GM21390 (cell line): ENCODE measurements at regions not wholly inside any gene's neighbourhood (a gene's known extent, or its start where the extent isn't known, plus 50 kb on each side); places are given as distances from the start of the nearest gene placed in this dataset.
"Not testable (repeated sequence)": the region's sequence is repeated elsewhere in the genome, so short reads cannot be mapped to it uniquely, and the experiment has no call there.

Source experiments
- ATAC-seq: cut with Tn5 transposase; IDR thresholded peaks from one replicate; pipeline ENCODE4 v1.9.1; 2021; ENCODE audit not compliant: unreplicated experiment

- no peak for ATAC-seq
These were observed 409.6 kb downstream of the NSUN3 start for GRCh38 chr3:94472511-94472910.

DNA sequence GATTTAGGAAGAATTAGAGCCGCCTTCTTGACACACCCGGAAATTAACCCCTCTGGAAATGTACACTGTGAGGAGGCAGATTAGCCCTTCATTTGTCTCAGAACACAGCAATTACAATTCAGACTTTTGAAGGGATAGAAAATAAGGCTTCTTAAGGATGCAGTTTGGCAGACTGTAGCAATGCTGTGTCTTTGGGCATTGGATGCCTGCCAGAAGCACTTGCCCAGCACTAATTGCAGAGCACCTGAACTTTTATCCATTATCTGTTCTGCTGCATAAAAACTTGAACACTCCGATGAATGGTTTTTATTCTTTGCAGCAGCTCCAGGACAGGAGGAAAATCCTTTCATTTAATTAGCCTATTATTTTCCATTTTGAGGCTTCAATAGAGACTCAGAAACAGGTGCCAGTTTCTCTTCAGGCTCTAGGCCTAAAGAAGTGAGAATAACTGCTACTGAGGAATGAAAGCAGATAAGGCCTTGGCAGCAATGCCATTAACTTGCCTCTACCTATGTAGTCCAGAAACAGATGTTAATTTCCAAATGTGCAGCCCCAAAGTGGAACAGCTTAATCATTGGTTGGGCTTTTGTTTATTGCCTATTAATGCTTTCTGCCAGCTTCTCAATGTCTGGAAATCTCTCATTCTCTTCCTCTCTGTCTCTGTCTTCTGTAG is 418.5 kb downstream of the NSUN3 start:
- ATAC-seq, result no peak

DNA sequence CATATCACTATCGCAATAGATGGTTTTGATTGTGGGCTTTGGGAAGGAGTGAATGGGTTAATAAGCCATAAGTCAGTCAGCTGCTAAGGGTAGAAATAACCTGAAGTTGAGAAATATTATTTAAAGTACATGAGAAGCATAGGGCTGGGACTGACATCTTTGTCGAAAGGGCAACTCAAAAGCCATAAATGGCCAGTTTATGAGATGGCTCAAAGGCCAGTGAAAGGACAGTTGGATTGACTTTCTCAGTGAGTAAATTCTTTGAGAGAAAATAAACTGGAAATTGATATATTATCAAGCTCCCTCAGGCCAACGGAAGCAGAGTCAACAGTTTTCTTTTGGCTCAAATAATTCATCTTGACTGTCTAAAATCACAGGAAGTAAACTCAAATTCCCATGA is 419.8 kb downstream of the NSUN3 start:
- no peak for ATAC-seq

DNA sequence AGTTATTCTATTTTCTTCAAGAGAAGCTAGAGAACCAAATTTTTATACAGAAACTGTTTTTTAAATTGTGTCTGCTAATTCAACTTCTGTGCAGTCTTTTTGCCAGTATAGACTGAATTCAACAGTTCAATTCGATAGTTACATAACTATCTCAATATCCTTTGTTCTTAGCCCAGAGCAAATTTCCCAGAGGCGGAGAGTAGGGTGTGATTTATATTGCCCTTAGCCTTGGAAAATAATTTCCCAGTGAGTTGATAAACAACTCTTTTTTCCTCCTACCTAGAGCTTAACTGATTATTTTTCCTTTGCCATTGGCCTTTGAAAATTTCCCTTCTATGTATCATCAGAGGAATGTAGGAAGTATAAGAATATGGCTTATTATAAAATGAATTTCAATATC is 420.5 kb downstream of the NSUN3 start:
- no peak for ATAC-seq

DNA sequence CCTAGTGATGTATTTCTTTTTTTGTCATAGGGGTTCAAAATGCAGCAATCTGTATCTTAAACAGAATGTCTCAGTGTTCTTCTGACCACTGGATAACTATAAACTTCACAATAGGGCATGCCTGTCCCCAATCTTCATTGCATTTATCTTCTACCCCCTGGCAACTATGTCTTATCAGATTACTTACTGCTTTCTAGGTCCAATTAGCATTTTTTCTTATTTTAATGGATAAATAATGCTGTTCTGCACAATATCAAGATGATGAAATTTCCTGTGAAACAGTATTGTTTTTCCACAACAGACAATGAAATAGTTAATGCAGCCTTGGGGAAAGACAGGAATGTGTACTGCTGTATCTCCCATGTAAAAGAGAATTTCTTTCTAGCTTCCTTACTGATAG is 432.1 kb downstream of the NSUN3 start:
- no peak for ATAC-seq

DNA sequence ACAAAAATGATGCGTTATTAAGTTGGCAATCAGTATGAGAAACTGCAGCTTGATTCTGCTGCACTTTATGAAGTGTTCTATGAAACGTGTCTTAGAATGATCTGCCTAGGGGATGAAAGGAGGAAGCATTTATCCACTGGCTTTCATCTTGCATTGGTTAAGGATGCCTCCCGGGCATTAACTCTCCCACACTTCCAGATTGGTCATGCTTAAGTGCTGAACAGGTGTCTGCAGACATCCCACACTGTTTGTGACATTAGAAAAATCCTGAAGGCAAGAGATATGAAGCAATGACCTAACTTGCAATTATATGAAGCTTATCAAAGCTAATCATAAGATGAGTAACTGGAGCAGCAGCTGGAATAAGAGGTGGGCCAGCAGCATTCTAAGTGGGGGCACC is 437.3 kb downstream of the NSUN3 start:
- no peak for ATAC-seq

- not testable (repeated sequence) for ATAC-seq
These were observed 444.5 kb downstream of the NSUN3 start for GRCh38 chr3:94507354-94507753.

DNA sequence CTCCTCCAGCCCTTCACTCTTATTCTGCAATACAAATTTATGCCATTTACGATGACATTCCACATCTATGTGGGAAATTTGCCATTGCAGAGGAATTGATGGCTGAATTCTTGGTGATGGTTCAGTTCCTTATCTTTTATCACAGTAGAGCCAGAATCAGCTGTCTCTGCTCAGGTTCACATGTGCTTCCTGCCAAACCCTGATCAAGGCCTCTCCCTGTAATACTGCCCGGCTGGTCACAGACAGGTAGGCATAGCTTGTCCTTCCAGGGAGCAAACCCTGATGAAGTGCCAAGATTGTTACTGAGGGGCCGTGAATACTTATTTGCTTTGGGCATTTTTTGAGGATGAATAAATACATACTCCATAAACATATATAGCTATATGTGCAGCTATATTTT is 450.0 kb downstream of the NSUN3 start:
- ATAC-seq, result no peak

GRCh38 chr3:94513600-94513999 is 450.7 kb downstream of the NSUN3 start:
- no peak for ATAC-seq

DNA sequence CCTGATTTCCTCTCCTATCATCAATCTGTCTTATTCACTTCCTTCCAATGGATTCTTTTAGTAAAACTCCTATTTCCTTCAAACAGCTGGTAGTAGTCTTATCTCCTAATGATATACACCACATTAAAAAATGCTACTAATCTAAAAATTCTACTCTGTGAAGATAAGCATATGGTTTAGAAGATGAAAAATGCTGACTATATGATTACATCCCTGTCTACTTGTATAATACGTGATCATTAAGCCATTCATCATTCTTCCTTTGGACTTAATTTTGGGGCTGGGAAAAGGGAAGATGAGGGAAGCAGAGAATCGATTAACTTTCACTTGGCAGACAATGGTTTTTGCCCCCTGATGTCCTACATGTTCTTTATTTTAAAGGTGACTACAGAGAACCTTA is 453.1 kb downstream of the NSUN3 start:
- no peak for ATAC-seq

- no peak for ATAC-seq
These were observed 457.5 kb downstream of the NSUN3 start for GRCh38 chr3:94520364-94520763.

- ATAC-seq, result no peak
These were observed 459.6 kb downstream of the NSUN3 start for GRCh38 chr3:94522488-94522887.

DNA sequence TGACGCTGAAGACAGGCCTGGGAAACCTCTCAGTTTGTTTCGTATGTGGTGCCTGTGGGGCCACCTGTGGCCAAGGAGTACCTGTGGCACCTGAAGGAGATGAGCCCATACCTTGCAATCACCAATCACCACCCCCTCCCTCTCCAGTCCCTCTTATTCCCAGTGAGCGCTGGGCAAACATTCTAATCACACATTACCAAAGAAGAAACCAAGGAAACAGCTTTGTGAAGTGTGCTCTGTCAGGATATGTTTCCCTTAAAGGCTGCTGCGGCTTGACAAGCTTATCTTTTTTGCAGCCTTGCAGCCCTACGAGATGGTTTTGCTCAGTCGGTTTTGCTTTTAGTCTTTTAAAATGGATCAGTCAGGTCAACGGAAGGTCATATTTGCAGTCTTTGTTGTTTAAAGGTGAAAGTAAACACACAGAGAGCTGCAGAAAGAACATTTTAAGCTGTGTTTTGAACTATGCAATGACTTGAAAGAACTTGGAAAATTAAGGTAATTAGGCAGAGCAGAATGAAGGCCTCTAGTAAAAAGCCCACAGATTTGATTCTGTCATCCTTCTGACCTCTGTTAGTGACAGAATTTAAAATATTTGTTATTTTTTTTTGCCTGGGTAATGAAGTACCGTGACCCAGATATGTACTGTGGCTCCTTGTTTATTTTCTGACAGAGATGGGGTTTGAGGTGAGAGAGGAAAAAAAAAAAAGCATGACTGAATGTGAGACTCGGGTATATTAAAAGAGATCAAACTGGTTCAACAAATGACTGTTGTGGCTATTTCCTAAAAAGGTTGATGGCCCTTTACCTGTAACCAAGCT is 461.4 kb downstream of the NSUN3 start:
- ATAC-seq, result no peak

DNA sequence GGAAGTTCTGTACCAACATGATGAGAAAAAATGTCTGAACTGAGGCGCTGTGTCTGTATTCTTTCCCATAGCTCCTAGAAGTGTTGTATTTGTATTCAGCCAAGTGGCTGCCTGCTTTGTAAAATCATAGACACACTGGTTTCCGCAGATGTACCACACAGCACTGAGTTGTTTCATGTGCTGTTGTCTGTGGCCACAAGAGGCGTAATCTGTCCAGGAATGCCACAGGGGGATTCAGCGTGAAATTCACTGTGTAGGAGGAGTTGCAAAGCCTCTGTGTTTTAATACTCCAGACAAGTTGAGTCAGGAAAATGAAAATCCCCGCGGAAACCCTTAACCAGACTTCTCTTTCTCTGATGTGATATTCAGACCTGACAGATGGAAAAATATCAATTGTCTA is 462.2 kb downstream of the NSUN3 start:
- no peak for ATAC-seq

GRCh38 chr3:94529816-94530215 is 467.0 kb downstream of the NSUN3 start:
- ATAC-seq, result no peak

DNA sequence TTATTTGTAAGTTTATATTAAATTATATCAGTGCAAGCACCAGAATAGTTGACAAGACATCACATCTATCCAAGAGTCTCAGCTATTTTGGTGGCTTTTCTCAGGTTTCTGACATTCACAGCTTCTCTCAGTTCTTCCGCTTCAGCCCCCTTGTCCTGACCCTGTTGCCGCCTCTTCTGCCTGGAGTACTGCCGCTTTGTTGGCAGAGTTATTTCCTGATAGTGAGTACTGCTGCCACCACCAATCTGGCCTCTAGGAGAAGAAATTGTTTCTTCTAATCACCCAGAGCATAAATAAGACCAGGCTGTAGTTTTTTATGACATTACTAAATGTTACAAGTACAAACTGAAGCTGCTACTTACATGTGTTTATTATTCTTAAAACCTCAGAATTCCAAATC is 470.1 kb downstream of the NSUN3 start:
- no peak for ATAC-seq

DNA sequence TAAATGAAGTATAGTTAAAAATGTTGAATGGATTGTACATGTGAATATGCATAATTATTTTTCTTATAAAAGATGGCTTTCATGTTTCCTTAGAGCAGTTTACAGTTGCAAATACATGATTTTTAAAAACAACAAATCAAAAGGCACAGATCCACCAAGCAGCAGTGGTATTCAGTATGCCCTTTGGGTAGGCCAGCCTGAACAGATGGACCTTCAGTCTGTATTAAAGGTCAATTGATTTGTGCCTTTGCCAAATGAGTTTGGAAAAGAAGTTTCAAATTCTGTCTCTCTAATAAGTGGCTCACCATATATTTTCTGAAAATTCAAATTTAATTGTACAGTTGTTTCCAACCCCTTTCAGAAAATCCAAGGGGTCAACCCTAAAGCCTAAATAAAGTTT is 477.1 kb downstream of the NSUN3 start:
- ATAC-seq, result no peak

DNA sequence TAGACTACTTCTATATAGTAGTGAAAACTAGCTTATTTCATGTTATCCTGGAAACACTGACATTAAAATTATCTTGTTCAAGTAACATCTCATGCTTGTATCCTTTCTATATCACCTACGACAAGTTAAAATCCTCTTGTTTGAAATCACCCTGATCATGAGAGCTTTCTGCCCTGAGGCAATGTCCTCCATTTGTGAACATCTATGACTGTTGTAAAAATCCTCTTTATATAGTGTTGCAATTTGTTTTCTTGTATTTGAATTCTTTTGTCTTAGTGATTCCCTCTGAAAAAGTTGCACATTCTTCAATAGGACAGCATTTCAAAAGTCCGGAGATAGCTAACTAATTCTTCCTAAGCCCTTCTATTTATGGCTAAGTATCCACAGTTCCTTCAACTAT is 480.3 kb downstream of the NSUN3 start:
- ATAC-seq, result no peak

GRCh38 chr3:94544131-94544789 is 481.4 kb downstream of the NSUN3 start:
- no peak for ATAC-seq

DNA sequence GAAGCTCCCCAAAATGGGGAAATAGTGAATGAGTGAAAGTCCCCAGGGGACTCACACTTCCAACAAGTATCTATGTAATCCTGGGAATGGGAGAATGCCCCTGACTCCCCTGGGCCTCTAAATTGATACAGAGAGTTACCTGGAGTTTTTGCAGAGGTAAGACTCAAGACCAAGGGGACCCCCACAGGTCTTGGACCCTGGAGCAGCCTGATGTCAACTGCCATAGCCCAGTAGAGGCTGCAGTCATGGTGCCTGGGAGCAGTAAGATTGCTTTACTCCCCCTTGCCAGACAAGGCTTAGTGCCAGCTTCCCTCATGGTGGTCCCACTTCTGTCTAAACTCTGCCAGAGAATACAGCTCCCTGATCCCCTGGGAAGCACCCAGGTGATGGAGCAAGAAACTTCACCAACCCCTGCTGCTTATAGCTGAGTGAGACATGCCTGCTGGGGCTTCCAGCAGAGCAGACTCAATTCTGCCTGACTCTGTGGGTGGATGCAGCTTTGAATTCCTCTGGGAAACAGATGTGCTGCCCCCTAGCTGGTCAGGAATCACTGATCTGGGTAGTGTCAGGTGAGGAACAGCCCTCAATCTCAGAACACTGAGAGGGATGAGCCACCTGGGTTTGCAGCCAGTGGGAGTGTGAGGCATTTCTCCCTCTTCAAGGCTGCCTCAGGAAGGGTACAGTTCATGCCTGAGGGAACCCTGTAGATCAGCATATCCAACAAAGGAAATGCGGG is 485.9 kb downstream of the NSUN3 start:
- ATAC-seq, result no peak

- ATAC-seq, result no peak
These were observed 498.2 kb downstream of the NSUN3 start for GRCh38 chr3:94561094-94561493.
